ENCODE measurements at regions not wholly inside any gene's neighbourhood (a gene's known extent, or its start where the extent isn't known, plus 50 kb on each side); places are given as distances from the start of the nearest gene placed in this dataset.
"Not testable (repeated sequence)": the region's sequence is repeated elsewhere in the genome, so short reads cannot be mapped to it uniquely, and the experiment has no call there.

DNA sequence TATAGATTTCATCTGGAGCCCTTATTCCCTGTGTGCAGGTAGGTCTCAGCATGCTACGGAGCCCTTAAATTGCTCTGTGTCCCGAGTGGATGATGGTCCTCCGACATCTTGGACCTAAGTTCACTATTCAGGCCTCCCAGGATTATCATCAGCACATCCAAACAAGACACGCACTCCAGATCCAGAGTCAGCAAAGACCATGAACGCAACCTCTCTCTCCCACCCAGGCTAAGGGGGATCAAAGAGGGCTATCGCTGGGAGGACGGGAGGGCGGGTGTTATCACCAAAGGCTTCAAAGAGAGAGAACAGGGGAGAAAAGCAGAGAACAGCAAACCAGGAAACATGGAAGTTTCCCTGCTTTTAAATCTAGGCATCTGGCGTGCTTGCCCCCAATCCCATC is 659.4 kb downstream of the TBC1D22A start:
- in situ Hi-C loops (cut with HindIII; ENCODE audit: low pct_unique_long_range_greater_than_20kb, low sequenced_read_pairs): no loop called here
- DNase-seq (ENCODE audit: low read depth, low spot score): no peak

DNA sequence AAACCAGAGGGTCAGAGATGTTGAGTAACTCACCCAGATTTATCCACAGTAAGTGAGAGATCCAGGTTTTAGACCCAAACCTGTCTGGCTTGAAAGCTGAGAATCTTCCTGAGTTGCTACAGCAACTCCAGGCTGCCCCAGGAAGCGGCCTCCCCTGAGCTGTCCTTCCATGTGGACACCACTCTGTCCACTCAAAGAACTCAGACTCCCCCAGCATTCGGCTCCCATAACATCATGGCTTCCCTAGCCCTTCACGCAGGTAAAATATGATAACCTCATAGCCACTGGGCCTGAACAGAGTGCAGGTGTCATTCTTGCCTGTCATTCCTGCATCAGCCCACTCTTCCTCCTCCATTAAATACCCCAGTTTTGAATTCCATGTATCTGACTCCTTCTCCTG is 657.8 kb downstream of the TBC1D22A start:
- in situ Hi-C loops (cut with HindIII; ENCODE audit: low pct_unique_long_range_greater_than_20kb, low sequenced_read_pairs): no loop called here
- no peak for DNase-seq (ENCODE audit: low read depth, low spot score)

DNA sequence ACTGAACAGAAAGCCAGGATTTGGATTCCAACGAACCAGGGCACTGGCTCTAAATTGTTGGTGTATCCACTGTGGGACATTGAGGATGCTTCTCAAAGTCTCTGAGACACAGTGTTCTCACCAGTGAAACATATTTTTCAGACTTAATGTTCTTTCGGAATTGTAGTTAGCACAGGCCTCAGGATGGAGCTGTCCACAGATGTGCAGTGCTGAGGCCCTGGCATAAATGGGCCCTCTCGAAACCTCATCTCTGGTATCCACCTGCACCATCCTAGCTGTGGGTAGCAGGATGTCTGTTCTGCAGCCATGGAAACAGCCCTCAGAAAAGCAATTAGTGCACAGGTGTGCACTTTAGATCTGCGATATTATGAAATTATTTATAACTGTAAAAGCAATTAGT is 656.8 kb downstream of the TBC1D22A start:
- in situ Hi-C loops (cut with HindIII; ENCODE audit: low pct_unique_long_range_greater_than_20kb, low sequenced_read_pairs): no loop called here
- DNase-seq (ENCODE audit: low read depth, low spot score): no peak

GRCh38 chr22:47417699-47418098 is 655.2 kb downstream of the TBC1D22A start:
- in situ Hi-C loops (cut with HindIII; ENCODE audit: low pct_unique_long_range_greater_than_20kb, low sequenced_read_pairs): no loop called here
- no peak for DNase-seq (ENCODE audit: low read depth, low spot score)

DNA sequence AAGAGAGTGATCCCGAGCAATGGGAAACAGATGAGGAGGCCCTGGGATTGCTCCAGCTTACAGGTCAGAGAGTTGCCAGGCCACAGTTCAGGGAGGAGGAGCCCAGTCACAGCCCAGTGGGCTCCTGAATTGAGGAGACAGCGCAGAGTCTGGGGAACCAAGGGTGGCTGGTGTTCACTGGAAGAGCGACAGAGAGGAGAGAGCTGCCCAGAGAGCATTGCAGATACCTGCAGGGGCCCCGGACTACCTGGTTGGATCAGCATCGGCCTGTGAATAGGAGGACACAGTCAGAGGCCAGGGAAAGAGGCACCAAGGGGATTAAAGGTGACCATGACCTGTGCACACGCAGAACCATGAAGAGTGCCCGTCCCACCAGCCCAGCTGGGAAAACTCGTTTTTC is 648.6 kb downstream of the TBC1D22A start:
- no peak for DNase-seq (ENCODE audit: low read depth, low spot score)
- in situ Hi-C loops (cut with HindIII; ENCODE audit: low pct_unique_long_range_greater_than_20kb, low sequenced_read_pairs): no loop called here

GRCh38 chr22:47409539-47410275 is 647.3 kb downstream of the TBC1D22A start:
- DNase-seq (ENCODE audit: low read depth, low spot score): no peak
- in situ Hi-C loops (cut with HindIII; ENCODE audit: low pct_unique_long_range_greater_than_20kb, low sequenced_read_pairs): no loop called here

DNA sequence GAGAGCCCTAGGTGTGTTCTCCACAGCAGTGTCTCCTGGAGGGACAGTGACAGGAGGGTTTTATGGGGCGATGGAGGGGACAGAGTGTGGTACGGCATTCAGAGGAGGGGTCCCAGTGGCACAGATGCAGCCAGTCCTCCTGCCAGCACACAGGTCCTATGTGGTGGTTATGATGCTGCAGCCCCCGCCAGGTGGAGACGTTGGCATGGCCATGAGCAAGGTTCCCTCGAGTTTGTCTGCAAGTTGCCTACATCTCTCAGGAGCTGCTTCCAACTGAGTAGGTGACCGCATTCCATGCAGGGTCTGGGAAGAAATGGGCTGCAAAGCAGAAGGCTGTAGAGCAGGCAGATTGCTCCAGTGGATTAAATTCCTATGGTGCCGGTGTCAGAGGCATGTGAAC is 646.0 kb downstream of the TBC1D22A start:
- in situ Hi-C loops (cut with HindIII; ENCODE audit: low pct_unique_long_range_greater_than_20kb, low sequenced_read_pairs): no loop called here
- DNase-seq (ENCODE audit: low read depth, low spot score): peak; percentile 30

DNA sequence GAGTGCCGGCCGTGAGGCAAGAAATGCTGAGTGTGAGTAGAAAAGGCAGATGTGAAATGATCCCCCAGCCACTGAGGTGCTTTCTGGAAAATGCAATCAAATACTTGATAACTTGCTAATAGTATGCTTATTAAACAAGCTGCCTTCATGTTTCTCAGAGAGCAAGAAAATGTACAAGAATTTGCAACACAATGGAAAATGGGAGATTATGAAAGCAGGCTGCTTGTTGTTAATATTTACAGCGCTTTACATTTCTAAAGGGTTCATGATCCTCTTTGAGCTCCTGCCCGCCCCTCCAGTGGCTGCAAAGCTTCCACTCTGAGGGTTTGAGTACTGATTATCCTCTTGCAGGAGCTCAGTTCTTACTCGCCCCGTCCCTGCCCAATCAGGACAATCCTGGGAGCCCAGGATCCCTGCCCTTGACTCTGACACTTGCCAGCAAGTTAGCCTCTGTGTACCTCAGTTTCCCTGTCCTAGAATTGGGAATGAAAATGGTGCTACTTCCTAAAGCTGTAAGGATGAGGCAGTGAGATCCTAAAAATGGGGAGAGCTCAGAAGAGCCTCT is 645.1 kb downstream of the TBC1D22A start:
- in situ Hi-C loops (cut with HindIII; ENCODE audit: low pct_unique_long_range_greater_than_20kb, low sequenced_read_pairs): no loop called here
- no peak for DNase-seq (ENCODE audit: low read depth, low spot score)

DNA sequence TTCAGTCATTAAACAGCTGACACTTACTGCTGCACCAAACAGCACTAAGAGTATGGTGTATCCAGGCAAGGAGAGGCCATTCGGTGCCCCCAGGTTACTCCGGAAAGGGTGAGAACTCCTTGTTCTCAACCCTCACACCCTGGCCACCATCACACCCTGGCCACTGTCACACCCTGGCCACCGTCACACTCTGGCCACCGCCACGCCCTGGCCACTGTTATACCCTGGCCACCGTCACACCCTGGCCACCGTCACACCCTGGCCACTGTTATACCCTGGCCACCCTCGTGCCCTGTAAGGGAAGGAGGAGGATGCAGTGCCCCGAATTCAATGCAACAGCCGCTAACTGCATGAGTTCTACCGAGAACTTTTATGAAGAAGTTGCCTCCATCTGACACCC is 644.4 kb downstream of the TBC1D22A start:
- no peak for DNase-seq (ENCODE audit: low read depth, low spot score)
- in situ Hi-C loops (cut with HindIII; ENCODE audit: low pct_unique_long_range_greater_than_20kb, low sequenced_read_pairs): no loop called here

GRCh38 chr22:47406180-47406834 is 643.9 kb downstream of the TBC1D22A start:
- peak; percentile 39 for DNase-seq (ENCODE audit: low read depth, low spot score)
- in situ Hi-C loops (cut with HindIII; ENCODE audit: low pct_unique_long_range_greater_than_20kb, low sequenced_read_pairs): no loop called here

- in situ Hi-C loops (cut with HindIII; ENCODE audit: low pct_unique_long_range_greater_than_20kb, low sequenced_read_pairs): not testable (repeated sequence)
These were observed 642.8 kb downstream of the TBC1D22A start for GRCh38 chr22:47405222-47405621.

DNA sequence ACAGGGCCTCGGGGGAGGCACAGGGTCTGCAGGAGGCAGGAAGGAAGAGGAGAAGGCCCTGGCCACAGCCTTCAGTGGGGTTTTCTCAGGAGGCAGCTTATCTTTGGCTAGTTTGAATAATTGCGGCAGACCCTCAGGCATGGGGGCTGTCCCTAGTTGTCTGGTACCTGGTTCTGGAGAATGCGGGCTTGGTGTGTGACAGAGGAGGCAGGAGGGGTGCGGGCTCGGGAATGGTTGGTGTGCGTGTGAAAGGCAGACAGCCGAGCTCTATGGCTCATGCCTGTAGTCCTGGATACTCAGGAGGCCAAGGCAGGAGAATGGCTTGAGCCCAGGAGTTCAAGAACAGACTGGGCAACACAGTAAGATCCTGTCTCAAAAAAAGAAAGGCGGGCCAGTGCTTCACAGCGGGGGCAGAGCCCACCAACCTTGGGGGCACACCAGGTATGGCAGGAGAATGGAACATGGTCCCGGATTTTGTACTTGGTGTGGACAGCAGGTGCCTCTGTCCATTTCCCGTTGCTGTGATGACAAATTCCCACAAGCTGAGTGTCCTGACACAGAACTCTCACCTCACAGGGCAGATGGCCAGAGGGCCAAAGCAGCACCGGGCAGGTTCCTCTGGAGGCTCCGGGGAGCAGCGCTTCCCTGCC is 640.6 kb downstream of the TBC1D22A start:
- DNase-seq (ENCODE audit: low read depth, low spot score): no peak
- in situ Hi-C loops (cut with HindIII; ENCODE audit: low pct_unique_long_range_greater_than_20kb, low sequenced_read_pairs): no loop called here

More at GRCh38 chr22:47405222-47405621, 642.8 kb downstream of the TBC1D22A start:
- DNase-seq (ENCODE audit: low read depth, low spot score): not testable (repeated sequence)

GRCh38 chr22:47401976-47402770 is 639.7 kb downstream of the TBC1D22A start:
- DNase-seq (ENCODE audit: low read depth, low spot score): peak; percentile 72
- in situ Hi-C loops (cut with HindIII; ENCODE audit: low pct_unique_long_range_greater_than_20kb, low sequenced_read_pairs): no loop called here

DNA sequence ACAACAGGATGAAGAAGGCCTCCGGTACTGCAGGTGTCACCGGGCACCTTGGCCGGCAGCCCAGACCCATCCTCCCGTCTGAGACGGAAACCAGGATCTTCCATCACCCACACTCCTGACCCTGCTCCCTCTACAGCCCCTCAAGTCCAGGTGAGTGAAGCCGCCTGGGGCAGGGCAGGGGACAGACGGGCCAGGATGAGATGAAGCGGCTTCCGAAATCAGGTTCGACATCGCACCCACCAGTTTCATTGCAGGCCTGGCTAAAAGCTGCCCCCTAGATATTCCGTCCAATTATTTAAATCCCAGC is 639.1 kb downstream of the TBC1D22A start:
- DNase-seq (ENCODE audit: low read depth, low spot score): no peak
- in situ Hi-C loops (cut with HindIII; ENCODE audit: low pct_unique_long_range_greater_than_20kb, low sequenced_read_pairs): no loop called here

- no peak for DNase-seq (ENCODE audit: low read depth, low spot score)
- in situ Hi-C loops (cut with HindIII; ENCODE audit: low pct_unique_long_range_greater_than_20kb, low sequenced_read_pairs): no loop called here
These were observed 638.5 kb downstream of the TBC1D22A start for GRCh38 chr22:47400701-47401591.

GRCh38 chr22:47400131-47400530 is 637.7 kb downstream of the TBC1D22A start:
- DNase-seq (ENCODE audit: low read depth, low spot score); in situ Hi-C loops (cut with HindIII; ENCODE audit: low pct_unique_long_range_greater_than_20kb, low sequenced_read_pairs): not testable (repeated sequence)

Measured in SK-MEL-5 (cell line).